GM21786 (cell line): ENCODE measurements at regions not wholly inside any gene's neighbourhood (a gene's known extent, or its start where the extent isn't known, plus 50 kb on each side); places are given as distances from the start of the nearest gene placed in this dataset.

ENCODE experiments used
- ATAC-seq: cut with Tn5 transposase; IDR thresholded peaks from one replicate; pipeline ENCODE4 v1.9.1; 2021; ENCODE audit not compliant: unreplicated experiment

- no peak for ATAC-seq
These were observed 157.1 kb upstream of the CST7 start for GRCh38 chr20:24791953-24792352.

- ATAC-seq = no peak
These were observed 156.2 kb upstream of the CST7 start for GRCh38 chr20:24792641-24793495.

- no peak for ATAC-seq
These were observed 153.6 kb upstream of the CST7 start for GRCh38 chr20:24795436-24795835.

DNA sequence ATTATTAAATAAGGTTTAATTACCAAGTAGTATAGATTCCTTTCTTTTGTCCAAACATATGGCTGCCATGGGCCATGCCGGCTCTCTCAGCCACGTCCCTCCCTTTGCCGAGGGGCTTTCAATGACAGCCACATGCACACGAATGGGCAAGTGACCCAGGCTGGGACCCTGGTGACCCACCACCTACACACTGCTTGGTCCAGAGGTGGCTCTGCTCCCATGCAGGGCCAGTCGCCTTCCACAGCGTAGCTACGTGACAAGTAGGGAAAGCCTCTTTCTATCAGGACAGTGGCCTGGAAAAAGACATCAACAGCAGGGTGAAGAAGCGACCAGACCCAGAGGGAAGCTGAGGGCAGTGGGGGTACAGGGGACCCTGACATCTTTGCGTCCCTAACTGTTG is 152.8 kb upstream of the CST7 start:
- ATAC-seq = no peak

DNA sequence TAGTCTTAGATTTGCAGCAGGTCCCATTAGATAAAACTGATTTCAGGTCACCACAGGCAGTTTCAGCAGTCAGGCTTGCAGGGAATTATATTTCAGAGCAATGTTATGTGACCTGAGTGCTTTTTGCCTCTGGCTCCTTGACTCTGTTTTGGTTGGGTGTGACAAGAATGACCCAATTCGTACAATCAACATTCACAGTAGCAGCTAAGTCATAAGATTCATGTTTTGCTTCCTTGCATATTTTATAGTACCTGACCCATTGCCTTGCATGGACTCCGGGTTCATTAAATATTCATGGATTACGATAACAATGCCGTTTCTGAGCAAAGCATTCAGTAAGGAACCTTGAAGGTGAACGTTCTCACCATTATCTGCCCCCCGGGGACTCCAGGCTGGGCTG is 152.0 kb upstream of the CST7 start:
- ATAC-seq = no peak

- ATAC-seq = no peak
These were observed 151.1 kb upstream of the CST7 start for GRCh38 chr20:24797745-24798655.

DNA sequence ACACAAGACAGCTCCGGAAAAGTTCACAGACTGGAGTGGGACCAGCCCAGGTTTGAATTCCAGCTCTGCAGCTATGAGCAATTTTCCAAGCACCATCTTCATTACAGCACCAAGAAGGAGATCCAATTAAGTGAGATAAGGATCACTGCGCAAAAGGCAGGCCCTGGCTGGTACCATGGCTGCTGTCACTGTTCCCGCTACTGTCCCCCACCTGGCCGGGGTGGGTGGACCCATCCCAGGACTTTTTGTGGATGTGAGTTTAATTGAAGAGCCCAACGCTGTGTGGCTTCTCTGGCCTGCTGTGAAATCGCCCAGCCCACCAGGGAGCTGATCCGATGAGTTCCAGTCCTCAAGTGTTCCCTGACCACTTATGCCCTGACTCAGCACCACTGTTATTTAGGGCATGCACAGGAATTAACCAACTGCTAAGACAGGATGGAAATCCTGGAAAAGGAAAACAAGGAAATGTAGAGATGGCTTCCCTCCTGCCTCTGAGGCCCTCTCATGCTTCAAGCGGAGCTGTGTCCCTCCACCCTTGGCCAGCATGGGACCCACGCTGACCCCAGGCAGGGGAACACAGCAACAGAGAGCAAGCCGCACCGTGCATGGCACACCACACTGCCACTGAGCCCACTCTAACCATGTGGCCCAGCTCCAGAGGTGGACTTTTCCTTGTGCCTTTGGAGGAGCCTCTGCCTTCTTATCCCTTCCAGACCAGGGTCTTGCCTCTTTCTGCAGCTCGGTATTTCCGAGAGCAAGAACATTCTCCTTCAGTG is 150.0 kb upstream of the CST7 start:
- no peak for ATAC-seq

- no peak for ATAC-seq
These were observed 149.0 kb upstream of the CST7 start for GRCh38 chr20:24799971-24800580.

DNA sequence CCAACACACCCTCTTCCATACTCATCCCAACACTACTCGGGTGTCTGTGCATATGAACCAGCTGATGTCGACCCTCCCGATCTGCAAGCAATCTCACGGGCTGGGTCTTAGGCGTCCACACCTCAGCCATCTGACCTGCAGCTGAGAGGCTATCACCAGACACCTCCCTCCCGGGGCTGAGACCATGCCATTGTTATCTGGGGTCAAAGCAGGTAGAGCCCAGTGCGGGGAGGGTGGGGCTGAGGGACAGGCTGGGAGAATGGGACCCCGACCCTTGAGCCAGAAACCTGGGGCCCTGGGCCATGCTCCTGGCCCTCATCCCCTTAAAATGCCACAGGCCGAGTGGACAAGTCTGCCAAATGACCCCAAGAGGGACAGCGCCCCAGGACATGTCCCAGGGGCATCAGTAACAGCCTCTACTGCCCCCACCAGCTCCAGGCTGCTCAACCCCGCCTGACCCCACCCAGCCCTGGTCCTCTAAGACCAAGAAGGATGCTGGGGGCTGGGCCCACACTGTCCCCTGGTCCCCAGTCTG is 146.7 kb upstream of the CST7 start:
- ATAC-seq = no peak

- no peak for ATAC-seq
These were observed 144.4 kb upstream of the CST7 start for GRCh38 chr20:24804481-24805206.

DNA sequence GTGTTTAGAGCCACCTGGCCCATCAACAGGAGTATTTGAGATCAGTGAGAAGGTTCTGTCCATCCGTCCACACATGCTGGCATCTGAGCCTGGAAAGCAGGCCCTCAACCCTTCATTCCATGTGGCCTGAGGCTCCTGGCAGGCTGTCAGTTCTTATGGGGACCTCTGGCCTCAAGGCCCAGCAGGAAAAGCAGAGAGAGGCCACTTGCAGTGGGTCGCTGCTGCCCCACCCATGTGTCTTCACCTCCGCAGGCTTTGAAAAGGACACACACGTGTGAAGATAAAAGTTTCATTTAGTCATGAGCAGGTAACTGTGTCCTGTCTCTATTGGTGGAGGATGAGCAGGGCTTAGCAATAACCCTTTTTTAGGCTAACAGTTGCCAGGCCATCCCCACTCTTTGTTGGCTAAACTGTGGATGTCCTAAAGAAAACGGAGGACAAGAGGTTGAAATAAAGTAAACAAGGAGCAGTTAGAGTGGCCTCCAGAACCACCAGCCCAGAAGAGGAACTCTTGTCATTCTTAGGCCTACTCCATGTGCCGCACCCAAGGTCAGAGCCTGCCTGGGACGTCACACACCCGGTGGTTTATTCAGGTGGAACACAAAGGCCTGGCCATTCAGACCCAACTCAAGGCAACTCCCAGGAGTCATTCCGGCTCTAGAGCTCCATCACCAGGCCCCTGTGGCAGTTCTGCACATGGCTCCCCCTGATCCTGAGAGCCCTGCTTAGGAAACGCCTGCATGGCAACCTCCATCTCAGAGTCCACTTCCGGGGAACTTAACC is 143.4 kb upstream of the CST7 start:
- ATAC-seq = no peak

DNA sequence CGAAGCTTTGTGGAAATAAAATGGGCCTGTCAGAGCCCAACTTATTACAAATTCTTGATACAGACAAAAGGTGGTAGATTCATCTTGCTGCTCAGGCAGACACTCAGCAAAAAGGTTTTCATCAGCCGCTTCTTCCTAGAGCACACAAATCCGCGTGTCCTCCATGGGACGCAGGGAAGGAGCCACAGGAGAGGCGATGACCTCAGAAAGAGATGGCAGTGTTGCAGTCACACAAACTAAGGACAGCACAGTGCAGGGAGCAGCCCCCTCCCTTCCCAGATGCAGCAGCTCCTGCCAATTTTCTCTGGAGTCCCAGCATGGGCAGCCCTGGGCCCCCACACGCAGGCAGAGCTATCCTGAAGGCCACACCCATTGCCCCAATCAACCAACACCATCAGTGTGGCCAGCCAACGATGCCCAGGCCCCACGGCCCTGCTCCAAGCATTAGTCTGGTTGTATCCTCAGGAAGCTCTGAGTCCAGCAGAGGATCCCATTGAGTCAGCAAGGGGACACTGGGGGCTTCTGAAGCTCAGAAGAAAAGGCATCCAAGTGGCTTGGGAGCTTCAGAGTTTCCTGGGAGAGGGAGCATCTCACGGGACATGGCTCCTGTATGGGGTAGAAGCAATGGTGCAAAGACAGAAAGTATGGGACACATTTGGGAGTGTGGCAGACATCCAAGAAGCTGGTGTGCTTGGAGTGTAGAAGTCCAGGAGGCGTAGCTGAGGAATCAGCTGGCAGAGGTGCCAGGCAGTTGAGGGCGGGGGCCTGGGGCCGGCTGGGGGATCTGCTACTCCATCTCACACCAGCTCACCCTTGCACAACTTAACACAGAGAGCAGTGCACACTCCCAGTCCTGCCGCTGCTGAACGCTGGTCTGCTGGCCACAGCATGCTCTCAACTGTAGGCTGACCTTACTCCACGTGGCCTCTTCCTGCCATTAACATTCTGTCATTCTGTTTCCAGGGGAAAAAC is 142.1 kb upstream of the CST7 start:
- no peak for ATAC-seq

- ATAC-seq = no peak
These were observed 140.5 kb upstream of the CST7 start for GRCh38 chr20:24808616-24809015.

- no peak for ATAC-seq
These were observed 139.5 kb upstream of the CST7 start for GRCh38 chr20:24809606-24810005.

GRCh38 chr20:24810676-24811407 is 138.2 kb upstream of the CST7 start:
- ATAC-seq = no peak

GRCh38 chr20:24812373-24812772 is 136.7 kb upstream of the CST7 start:
- ATAC-seq = no peak

DNA sequence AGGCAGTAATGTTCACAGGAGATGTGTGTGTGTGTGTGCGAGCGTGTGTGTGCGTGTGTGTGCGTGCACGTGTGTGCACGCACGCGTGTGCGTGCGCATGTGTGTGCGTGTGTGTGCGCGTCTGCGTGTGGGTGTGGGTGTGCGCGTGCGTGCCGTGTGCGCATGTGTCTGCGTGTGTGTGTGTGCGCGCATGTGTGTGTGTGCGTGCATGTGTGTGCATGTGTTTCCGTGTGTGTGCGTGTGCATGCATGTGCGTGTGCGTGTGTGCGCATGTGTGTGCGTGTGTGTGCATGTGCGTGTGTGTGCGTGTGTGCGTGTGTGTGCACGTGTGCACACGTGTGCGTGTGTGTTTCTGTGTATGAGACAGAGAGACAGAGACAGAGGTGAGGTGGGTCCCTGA is 136.0 kb upstream of the CST7 start:
- ATAC-seq = no peak
